Smooth muscle cell (in vitro differentiated cells): ENCODE measurements at regions not wholly inside any gene's neighbourhood (a gene's known extent, or its start where the extent isn't known, plus 50 kb on each side); places are given as distances from the start of the nearest gene placed in this dataset.

Experiments used
- DNase-seq: peaks from one replicate; lab custom pipeline; 2025; ENCODE audit not compliant: unreplicated experiment; lab: John Stamatoyannopoulos, UW
- H2AFZ ChIP-seq: fragments of 200-600 bp; sonication (generic); 2 replicates; pipeline ENCODE4 v1.6.0; 2016; ENCODE audit warnings: antibody characterized with exemption, low read depth, mild to moderate bottlenecking
- H3F3A ChIP-seq: fragments of 200-600 bp; sonication (generic); 2 replicates; pipeline ENCODE4 v1.6.0; 2017; ENCODE audit warnings: antibody characterized with exemption, low read depth
- H3K27ac ChIP-seq: fragments of 200-600 bp; sonication (generic); 2 replicates; pipeline ENCODE4 v1.5.1; 2016; ENCODE audit warnings: low read depth, mild to moderate bottlenecking
- H3K27me3 ChIP-seq: fragments of 200-600 bp; sonication (generic); 2 replicates; pipeline ENCODE4 v1.6.1; 2016; ENCODE audit warnings: low read depth, mild to moderate bottlenecking
- H3K36me3 ChIP-seq: fragments of 200-600 bp; sonication (generic); 2 replicates; pipeline ENCODE4 v1.5.1; 2016; ENCODE audit warnings: low read depth
- H3K4me1 ChIP-seq: fragments of 200-600 bp; sonication (generic); 2 replicates; pipeline ENCODE4 v1.5.1; 2016; ENCODE audit warnings: low read depth
- H3K4me2 ChIP-seq: fragments of 200-600 bp; sonication (generic); 2 replicates; pipeline ENCODE4 v1.6.0; 2016; ENCODE audit warnings: mild to moderate bottlenecking
- H3K4me3 ChIP-seq: fragments of 200-600 bp; sonication (generic); 2 replicates; pipeline ENCODE4 v1.5.1; 2016; ENCODE audit warnings: mild to moderate bottlenecking
- H3K79me2 ChIP-seq: fragments of 200-600 bp; sonication (generic); 2 replicates; pipeline ENCODE4 v1.6.0; 2016; ENCODE audit warnings: low read depth, mild to moderate bottlenecking
- H3K9ac ChIP-seq: fragments of 200-600 bp; sonication (generic); 2 replicates; pipeline ENCODE4 v1.6.0; 2016; ENCODE audit warnings: low read depth
- H3K9me3 ChIP-seq: fragments of 200-600 bp; sonication (generic); replicated peaks from 2 replicates; pipeline ENCODE4 v1.5.1; 2016; ENCODE audit warnings: low read depth
- H4K20me1 ChIP-seq: fragments of 200-600 bp; sonication (generic); 2 replicates; pipeline ENCODE4 v1.6.0; 2016; ENCODE audit warnings: low read depth
- CTCF ChIP-seq: fragments of 200-600 bp; sonication (generic); IDR thresholded peaks from 2 replicates; pipeline ENCODE4 v1.5.1; 2017; ENCODE audit warnings: borderline replicate concordance, mild to moderate bottlenecking, antibody characterized with exemption; ENCODE audit not compliant: insufficient read depth, poor library complexity, severe bottlenecking
- WGBS: methylation state at CpG from one replicate; pipeline ENCODE4 v1.1.7; 2016; ENCODE audit warnings: low lambda C conversion rate; 5-methylcytosine and 5-hydroxymethylcytosine counted together

GRCh38 chrX:22340022-22340616 lies 67.4 kb downstream of the CBLL2 start:
- H3K36me3 ChIP-seq = no peaks in the 10 kb centered on the region
- peak overlapping the region; percentile 70 for H3K27ac ChIP-seq

DNA sequence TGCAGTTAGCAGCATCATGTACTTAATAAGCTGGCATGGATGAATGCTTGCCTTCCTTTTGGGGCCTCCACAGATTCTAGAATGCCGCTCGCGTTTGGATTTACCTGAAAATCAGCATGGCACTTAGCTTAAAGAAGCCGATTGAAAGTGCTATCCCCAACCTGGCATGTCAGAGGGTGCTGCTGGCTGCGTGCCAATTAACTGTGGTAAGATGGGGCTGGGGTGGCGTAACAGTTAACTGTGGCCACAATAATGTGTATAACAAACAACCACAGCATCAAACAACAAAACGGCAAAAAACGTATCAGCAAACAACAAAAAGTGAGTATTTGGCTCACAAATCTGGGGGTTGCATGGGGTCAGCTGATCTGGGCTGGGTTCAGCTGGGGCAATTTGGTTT lies 70.5 kb downstream of the CBLL2 start:
- H3K27ac ChIP-seq = no peak overlapping the region

More at GRCh38 chrX:22340022-22340616, 67.4 kb downstream of the CBLL2 start:
- Histone ChIP-seq H2AFZ (no peak overlapping the region), H3K9ac (no peak overlapping the region), H3F3A (no peaks in the 10 kb centered on the region), H3K4me1 (no peaks in the 10 kb centered on the region), H3K27me3 (no peaks in the 10 kb centered on the region), H3K79me2 (no peaks in the 10 kb centered on the region), H4K20me1 (no peaks in the 10 kb centered on the region), H3K4me3 (no peak overlapping the region), H3K4me2 (no peak overlapping the region), H3K9me3 (no peaks in the 10 kb centered on the region)
- no peak for DNase-seq
- WGBS = 84% methylated on average over 5 of the region's 5 CpGs
- TF ChIP-seq CTCF = no peak

DNA sequence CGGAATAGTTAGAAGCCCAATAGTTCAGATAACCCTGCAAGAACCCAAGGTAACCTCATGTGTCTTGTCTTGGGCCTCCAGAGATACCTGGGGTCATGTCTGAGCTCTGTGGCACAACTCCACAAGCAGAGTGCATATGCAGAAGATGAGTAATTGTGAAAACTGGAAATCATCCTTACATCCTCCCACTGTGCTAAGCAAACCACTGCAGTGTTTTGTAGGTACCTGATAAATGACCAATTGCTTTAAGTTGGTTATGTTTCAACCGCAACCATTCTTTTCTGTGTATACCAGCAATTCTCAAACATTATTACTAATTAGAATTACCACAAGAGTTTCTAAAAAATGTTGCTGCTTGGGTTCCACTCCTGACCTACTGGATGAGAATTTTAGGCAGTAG lies 73.2 kb downstream of the CBLL2 start:
- DNase-seq = no peak

More for the DNA sequence above, 70.5 kb downstream of the CBLL2 start:
- no peak for DNase-seq
- Histone ChIP-seq H3K4me1 (no peaks in the 10 kb centered on the region), H2AFZ (no peak overlapping the region), H3F3A (no peaks in the 10 kb centered on the region), H4K20me1 (no peaks in the 10 kb centered on the region), H3K36me3 (no peaks in the 10 kb centered on the region), H3K9me3 (no peaks in the 10 kb centered on the region), H3K79me2 (no peaks in the 10 kb centered on the region), H3K4me3 (no peak overlapping the region), H3K27me3 (no peaks in the 10 kb centered on the region), H3K4me2 (no peak overlapping the region), H3K9ac (no peak overlapping the region)
- no peak for TF ChIP-seq CTCF
- WGBS = 83% methylated on average over 8 of the region's 8 CpGs

More for the DNA sequence above, 73.2 kb downstream of the CBLL2 start:
- Histone ChIP-seq H4K20me1 (no peaks in the 10 kb centered on the region), H3K4me1 (no peaks in the 10 kb centered on the region), H3K27ac (no peak overlapping the region), H3K79me2 (no peaks in the 10 kb centered on the region), H3F3A (no peaks in the 10 kb centered on the region), H3K4me3 (no peak overlapping the region), H3K4me2 (no peak overlapping the region), H3K36me3 (no peaks in the 10 kb centered on the region), H3K9ac (no peak overlapping the region), H3K9me3 (no peaks in the 10 kb centered on the region), H2AFZ (no peak overlapping the region), H3K27me3 (no peaks in the 10 kb centered on the region)
- no peak for TF ChIP-seq CTCF
- WGBS = 73% methylated on average over 2 of the region's 2 CpGs
